Thoracic aorta (tissue), 2 donors: ENCODE measurements at regions not wholly inside any gene's neighbourhood (a gene's known extent, or its start where the extent isn't known, plus 50 kb on each side); places are given as distances from the start of the nearest gene placed in this dataset.

Source experiments
- ATAC-seq: fragments of 150-250 bp; one replicate; pipeline ENCODE4 v1.8.0; 2017; ENCODE audit warnings: low read depth; ENCODE audit not compliant: insufficient number of reproducible peaks, low FRiP score
- DNase-seq: peaks from one replicate; pipeline ENCODE4 v3.0.0-alpha.2; 2020; ENCODE audit warnings: low spot score
- H3K27ac ChIP-seq, 2 donors: fragments of 200-600 bp; sonication (generic); 1 replicate in 1 of 2; 2 replicates in 1 of 2; pipeline ENCODE4 v1.5.1; 2016; ENCODE audit warnings: mild to moderate bottlenecking in 2 of 2, moderate library complexity in 2 of 2
- H3K27me3 ChIP-seq: fragments of 200-600 bp; sonication (generic); replicated peaks from 2 replicates; pipeline ENCODE4 v1.6.0; 2016; ENCODE audit warnings: mild to moderate bottlenecking; ENCODE audit not compliant: insufficient read depth
- H3K36me3 ChIP-seq: fragments of 200-600 bp; sonication (generic); one replicate; pipeline ENCODE4 v1.5.1; 2016
- H3K4me1 ChIP-seq, 2 donors: fragments of 200-600 bp; sonication (generic); 1 replicate in 1 of 2; 2 replicates in 1 of 2; pipeline versions ENCODE4 v1.5.1 to v1.6.0; 2016; ENCODE audit warnings: low read depth in 2 of 2, mild to moderate bottlenecking in 1 of 2; ENCODE audit not compliant: control insufficient read depth in 1 of 2
- H3K4me3 ChIP-seq: fragments of 200-600 bp; sonication (generic); 2 replicates; pipeline ENCODE4 v1.5.1; 2016; ENCODE audit warnings: mild to moderate bottlenecking
- H3K9me3 ChIP-seq: fragments of 200-600 bp; sonication (generic); 2 replicates; pipeline ENCODE4 v1.5.1; 2016
- TF ChIP-seq, protein P1 (sequence below): fragments of 200-600 bp; sonication (generic); IDR thresholded peaks from one replicate; pipeline ENCODE4 v1.5.1; 2019; ENCODE audit warnings: antibody characterized with exemption

DNA sequence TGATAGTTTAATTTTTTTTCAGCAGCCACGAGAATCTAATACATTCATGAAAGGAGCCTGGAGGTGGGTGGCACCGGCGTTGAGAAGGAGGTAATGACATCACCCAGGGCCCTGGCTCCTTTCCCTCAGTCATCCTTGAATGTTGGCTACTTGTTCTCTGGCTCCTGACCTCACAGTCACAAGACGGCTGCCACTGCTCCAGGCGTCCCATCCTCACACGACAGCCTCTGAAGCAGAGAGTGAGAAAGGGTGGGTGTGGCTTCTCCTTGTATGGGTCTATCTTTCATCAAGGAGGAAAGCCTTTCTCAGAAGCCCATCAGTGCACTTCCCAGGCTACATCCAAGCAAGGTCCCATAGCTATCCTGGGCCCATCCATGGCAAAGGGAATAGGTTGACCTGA lies 207.6 kb upstream of the C14orf180 start:
- Histone ChIP-seq H3K36me3 (no peaks in the 10 kb centered on the region), H3K4me1 (no peaks in the 10 kb centered on the region), H3K4me3 (no peak overlapping the region), H3K27ac (no peak overlapping the region), H3K9me3 (no peaks in the 10 kb centered on the region), H3K27me3 (no peaks in the 10 kb centered on the region)
- ATAC-seq (no peak), DNase-seq (no peak)
- TF ChIP-seq, protein P1, sequence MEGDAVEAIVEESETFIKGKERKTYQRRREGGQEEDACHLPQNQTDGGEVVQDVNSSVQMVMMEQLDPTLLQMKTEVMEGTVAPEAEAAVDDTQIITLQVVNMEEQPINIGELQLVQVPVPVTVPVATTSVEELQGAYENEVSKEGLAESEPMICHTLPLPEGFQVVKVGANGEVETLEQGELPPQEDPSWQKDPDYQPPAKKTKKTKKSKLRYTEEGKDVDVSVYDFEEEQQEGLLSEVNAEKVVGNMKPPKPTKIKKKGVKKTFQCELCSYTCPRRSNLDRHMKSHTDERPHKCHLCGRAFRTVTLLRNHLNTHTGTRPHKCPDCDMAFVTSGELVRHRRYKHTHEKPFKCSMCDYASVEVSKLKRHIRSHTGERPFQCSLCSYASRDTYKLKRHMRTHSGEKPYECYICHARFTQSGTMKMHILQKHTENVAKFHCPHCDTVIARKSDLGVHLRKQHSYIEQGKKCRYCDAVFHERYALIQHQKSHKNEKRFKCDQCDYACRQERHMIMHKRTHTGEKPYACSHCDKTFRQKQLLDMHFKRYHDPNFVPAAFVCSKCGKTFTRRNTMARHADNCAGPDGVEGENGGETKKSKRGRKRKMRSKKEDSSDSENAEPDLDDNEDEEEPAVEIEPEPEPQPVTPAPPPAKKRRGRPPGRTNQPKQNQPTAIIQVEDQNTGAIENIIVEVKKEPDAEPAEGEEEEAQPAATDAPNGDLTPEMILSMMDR, result no peak

GRCh38 chr14:104372390-104373054 lies 207.0 kb upstream of the C14orf180 start:
- TF ChIP-seq, protein P1, result no peak
- no peaks in the 10 kb centered on the region for H3K27me3 ChIP-seq
- no peak for DNase-seq
- no peak for ATAC-seq
- H3K4me1 ChIP-seq, result no peaks in the 10 kb centered on the region
- H3K27ac ChIP-seq, result no peak overlapping the region
- H3K9me3 ChIP-seq, result no peaks in the 10 kb centered on the region
- no peaks in the 10 kb centered on the region for H3K36me3 ChIP-seq
- no peak overlapping the region for H3K4me3 ChIP-seq

DNA sequence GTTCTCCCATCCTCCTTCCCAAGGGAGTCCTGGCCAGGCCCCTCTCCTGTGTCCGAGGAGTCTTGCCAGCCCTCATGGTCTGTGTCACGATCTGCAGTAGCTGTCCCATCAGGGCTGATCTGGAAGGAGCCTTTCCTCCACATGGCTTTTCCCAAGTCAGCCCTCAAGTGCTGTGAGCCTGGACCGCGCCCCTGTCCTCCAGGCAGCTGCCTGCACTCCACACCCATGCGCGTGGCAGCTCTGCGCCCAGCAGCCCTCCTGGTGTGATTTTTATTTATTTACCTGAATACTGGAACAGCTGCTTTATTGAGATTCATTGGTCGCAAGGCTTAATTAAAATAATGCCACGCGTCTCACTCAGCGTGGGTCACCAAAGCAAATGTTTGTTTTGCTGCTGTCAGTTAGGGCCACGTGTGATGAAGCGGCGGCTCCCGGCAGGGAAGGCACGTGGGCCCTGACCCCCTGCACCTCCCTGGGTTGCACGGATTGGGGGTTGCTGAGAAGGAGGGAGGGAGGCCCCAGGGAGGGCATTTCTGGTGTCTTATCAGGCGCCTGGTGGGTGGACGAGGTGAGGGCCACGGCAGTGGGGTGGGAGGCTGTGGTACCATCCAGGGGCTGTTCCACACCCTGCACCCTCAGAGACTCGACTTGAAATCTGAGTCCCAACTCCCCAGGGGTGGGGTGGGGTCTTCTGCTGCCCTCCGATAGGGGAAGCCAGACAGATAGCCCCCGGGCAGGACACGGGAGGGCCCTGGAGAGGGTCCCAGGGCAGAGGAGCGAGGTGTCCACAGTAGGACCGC lies 206.3 kb upstream of the C14orf180 start:
- H3K27ac ChIP-seq, result no peak overlapping the region
- TF ChIP-seq, protein P1, result no peak
- H3K36me3 ChIP-seq, result no peaks in the 10 kb centered on the region
- no peaks in the 10 kb centered on the region for H3K9me3 ChIP-seq
- H3K27me3 ChIP-seq, result no peaks in the 10 kb centered on the region
- DNase-seq (no peak), ATAC-seq (no peak)
- no peaks in the 10 kb centered on the region for H3K4me1 ChIP-seq
- no peak overlapping the region for H3K4me3 ChIP-seq

- no peaks in the 10 kb centered on the region for H3K27me3 ChIP-seq
- ATAC-seq, result no peak
- no peak for DNase-seq
- no peaks in the 10 kb centered on the region for H3K36me3 ChIP-seq
- no peaks in the 10 kb centered on the region for H3K9me3 ChIP-seq
- TF ChIP-seq, protein P1, result no peak
- H3K27ac ChIP-seq, result no peak overlapping the region
- H3K4me1 ChIP-seq, result no peaks in the 10 kb centered on the region
- H3K4me3 ChIP-seq, result no peak overlapping the region
Measured at GRCh38 chr14:104373855-104374717, 205.5 kb upstream of the C14orf180 start.

DNA sequence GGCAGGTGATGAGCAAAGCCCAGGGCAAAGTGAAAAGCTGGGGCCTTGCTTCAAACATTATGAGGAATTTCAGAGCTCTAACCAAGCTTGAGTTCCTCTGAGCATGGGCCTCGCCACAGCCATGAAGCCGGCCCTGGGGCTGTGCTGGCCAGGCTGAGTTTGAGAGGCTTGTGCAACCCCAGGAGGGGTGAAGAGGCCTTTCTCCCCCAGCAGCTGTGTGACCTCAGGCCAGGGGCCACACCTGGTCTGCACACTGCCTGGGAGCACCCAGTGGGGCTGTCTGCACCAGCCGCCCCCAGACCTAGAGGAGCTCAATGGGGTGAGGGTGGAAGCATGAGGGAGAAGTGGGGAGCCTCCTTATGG lies 204.9 kb upstream of the C14orf180 start:
- no peak for ATAC-seq
- no peaks in the 10 kb centered on the region for H3K27me3 ChIP-seq
- TF ChIP-seq, protein P1, result no peak

More for the DNA sequence above, 204.9 kb upstream of the C14orf180 start:
- H3K9me3 ChIP-seq, result no peaks in the 10 kb centered on the region
- H3K4me1 ChIP-seq, result no peaks in the 10 kb centered on the region
- H3K27ac ChIP-seq, result no peak overlapping the region
- H3K4me3 ChIP-seq, result no peak overlapping the region
- no peak for DNase-seq
- no peaks in the 10 kb centered on the region for H3K36me3 ChIP-seq
